HG03354 (cell line): ENCODE measurements at regions not wholly inside any gene's neighbourhood (a gene's known extent, or its start where the extent isn't known, plus 50 kb on each side); places are given as distances from the start of the nearest gene placed in this dataset.

Experiments
- ATAC-seq: cut with Tn5 transposase; IDR thresholded peaks from one replicate; pipeline ENCODE4 v1.9.1; 2021; ENCODE audit warnings: mild to moderate bottlenecking; ENCODE audit not compliant: unreplicated experiment, poor library complexity, severe bottlenecking

DNA sequence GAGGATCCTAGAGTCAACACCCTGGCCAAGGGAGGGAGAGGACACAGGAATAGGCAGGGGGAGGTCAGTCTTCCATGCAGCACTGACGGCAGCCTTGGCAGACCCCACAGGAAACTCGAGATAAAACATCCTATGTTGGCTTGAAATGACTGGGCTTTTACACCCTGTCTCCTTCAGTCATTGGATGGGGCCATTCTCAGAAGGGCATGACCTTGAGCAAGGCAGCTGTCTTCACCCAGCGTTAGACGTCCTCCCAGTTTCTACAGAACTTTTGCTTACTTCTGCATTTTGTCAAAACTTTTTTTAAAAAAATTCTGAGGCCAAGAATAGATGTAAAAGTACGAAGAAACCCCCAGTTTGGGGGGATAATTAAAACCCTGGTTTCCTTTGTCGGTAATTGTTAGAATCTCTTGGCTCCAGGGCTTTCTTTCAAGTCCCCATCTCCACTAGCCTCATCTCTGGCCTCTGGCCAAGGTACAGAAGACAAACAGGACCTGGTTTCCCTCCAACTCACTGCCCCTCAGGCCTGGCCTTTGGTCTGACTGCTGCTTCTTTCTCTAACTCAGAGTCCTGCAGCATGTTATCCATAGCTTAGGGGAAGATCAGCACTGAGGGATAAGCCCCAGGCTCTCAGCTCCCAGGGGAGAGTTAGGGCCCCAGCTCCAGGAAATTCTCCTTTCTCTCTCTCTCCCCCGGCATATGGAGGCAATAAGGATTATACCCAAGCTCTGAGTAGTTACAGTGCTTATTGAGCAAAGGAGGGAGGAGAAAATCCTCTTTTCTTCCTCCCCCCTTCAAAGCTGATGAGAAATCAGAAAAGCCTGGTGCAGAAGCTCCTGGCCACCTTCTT is 51.6 kb upstream of the KCND3 start:
- ATAC-seq = no peak

DNA sequence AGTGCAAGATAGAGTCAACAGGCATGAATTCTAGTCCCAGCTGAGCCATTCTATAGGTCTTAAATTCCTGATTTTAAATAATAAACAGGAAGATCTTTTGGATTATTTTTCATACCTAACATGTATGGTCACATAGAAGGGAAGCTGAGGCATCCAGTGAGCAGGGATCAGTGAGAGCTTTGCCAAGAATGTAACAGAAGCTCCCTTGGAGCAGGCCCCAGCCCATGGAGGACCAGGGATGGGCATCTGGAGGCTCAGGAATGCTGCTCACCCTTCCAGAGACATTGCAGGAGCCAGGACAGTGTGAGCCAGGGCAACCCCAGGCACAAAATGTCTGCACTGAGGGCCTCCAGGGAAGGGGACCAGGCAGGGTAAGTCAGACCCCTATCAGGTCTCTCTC is 54.4 kb upstream of the KCND3 start:
- ATAC-seq = no peak

DNA sequence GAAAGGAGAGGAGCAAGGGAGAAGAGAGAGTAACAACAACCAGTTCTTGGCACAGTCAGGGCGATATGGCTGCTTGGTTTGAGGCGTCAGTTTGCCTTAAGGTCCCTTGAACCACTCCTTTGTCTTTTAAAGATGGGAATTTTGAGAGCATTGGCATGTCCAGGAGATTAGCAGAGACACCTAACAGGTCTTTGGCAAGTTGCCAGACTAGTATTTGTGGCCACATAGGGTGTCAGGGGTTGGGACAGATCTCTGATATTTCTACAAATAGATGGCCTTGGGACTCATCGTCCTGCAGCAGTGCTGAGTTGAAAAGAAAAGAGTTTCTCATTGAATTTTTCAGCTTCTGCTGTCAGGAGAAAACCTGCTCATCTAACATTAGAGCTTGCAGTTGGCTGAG is 55.3 kb upstream of the KCND3 start:
- ATAC-seq = no peak

DNA sequence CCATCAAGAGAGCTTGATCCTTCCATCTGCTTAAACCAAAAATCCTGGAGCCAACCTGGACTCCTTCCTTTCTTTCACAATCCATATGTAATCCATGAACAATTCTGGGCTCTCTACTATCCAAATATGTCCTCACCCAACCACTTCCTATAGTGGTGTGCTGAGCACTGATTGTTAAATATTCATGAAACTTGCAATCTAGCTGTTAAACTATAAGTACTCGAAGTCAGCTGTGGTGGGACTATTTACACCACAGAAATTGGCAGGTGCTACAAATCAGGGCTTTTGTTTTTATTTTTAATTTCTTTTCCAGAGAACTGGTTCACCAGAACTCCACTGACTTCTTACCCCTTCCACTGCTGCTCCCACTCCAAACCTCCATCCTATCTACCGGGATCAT is 57.2 kb upstream of the KCND3 start:
- peak; percentile 53 for ATAC-seq

DNA sequence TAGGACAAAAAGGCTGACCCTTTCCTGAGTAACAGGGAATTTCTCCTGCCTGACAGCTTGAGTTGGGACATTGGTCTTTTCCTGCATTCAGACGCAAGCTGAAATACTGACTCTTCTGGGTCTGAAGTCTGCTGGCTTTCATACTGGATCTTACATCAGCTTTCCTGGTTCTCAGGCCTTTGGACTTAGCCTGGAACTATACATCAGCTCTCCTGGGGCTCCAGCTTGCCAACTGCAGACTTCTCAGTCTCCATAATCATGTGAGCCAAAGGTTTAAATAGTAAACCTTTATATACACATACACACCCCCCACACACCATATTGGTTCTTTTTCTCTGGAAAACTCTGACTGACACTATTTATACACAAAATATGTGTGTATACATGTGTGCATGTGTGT is 59.0 kb upstream of the KCND3 start:
- ATAC-seq = no peak

DNA sequence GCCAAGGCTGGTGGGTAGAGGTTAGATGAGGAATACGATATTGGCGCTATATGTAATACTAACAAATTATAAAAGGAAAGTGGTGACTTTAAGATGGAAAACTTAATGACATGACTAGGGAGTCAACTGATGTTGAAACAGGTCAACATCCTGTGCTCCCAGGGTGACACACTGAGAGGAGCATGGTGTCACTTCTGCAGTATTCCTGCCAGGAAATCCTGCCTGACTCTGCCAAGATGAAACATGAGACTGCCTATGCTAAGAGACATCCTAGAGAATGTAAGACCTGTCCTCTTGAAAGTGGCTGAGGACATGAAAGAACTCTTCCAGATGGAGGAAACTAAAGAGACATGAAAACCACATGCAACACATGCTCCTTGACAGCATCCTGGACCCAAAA is 65.0 kb upstream of the KCND3 start:
- ATAC-seq = no peak

DNA sequence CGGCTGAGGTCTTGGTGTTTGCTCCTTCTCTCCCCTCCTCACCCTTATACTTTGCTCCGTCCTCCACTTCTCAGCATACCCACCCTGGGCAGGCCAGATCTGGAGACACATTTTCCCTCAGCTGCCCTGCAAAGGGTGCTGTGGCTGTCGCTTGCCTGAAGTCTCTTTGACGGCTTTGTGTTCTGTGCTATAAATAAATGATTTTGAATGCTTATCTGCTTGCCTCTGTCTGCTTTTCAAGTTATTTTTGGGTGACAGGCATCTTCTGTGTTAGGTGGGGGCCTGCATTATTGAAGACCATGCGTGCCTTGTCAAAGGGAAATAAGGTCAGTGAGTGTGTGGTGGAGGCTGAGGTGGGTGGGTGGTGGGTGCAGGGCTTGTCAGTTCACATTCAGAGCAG is 66.9 kb upstream of the KCND3 start:
- no peak for ATAC-seq

DNA sequence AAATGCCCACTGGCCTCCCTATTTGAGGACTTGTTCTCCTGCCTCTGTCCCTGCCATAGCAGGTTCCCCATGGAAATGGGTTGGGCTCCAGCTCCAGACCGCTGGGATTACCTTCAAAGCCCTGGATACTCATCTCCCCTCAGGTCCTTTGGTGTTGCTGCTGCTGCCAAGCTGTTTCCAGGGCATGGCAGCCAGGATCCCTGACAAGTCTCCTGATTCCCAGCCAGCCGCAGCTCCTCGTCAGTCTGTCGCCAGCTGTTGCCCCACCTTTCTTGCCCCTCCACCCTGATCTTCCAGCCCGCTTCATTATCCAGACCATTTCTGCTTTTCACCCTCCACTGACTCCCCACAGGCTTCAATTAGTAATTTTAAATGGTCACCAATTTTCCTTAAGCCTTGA is 68.3 kb upstream of the KCND3 start:
- no peak for ATAC-seq

DNA sequence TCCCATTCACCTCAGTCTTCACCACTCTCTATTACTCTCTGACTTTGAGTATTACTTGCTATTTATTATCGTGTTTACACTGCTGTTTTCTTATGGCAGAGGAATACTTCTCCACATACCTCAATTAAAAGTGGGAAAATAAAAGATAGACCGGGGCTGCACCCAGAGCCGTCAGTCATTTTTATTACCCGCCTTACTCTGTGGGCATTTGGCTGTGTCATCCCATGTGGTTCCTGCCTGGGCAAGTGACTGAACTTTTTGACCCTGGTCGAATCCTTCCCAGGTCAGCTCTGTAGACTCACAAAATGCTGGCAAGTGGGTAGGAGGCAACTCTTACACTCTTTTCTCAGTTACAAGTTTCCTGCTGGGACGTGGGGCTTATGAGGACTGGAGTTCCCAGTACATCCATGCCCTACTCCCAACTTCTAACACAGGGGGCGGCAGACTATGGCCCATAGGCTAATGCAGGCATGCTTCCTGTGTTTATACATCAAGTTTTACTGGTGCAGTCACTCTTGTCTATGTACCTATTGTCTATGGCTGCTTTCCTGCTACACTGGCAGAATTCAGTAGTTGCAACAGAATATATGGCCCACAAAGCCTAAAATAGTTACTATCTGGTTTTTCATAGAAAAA is 69.5 kb upstream of the KCND3 start:
- no peak for ATAC-seq

DNA sequence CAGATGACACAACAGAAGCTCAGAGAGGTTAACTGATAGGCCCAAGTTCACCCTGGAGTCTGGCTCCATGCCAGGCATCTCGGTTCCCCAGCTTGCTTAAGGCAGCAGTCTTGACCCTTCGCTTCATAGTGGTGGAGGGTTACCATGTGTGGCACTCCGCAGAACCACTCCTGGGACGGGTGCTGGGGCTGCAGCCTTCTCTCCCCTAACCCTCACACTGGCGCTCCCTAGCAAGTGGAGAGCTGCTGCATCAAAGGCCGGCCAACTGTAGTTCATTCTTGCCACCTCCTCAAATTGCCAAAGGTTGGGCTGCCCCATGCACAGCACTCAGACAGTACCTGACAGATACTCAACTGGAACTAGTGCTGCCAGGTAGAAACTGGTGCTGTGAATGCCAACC is 70.2 kb upstream of the KCND3 start:
- no peak for ATAC-seq

DNA sequence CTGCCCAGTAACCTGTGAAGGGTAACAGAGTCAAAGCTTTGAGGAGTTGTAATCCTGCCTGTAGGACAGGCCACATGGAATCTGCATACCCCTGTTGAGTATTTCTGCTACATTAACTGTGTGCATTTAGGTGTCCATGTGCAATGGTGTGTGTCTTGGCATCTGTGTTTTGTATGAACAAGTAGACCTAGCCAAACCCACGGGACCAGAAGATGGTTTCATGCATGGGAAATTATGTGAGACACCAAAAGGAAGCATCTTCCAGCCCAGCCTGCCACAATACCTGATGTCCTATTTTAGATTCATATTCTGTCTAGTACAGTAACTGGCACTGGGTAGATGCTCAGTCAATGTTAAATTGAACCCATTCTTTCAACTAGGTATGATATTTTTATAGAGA is 70.8 kb upstream of the KCND3 start:
- no peak for ATAC-seq

DNA sequence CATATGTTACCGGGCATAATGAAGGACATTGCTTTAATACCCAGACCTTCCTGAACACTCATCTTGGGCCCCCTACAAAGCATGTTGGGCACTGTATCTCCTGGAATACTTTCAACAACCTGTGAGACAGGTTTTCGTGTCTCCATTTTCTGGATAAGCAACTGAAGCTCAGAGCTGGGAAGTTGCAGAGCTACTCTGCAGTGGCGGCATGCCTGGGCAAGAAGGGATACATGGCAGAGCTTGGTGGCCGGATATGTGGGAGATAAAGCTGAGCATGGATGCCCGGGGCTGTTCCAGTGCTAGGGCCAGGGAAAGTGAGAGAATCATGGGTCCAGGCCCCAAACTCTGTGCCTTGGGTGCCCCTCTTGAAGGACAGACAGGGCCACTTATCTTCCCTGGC is 71.6 kb upstream of the KCND3 start:
- no peak for ATAC-seq

DNA sequence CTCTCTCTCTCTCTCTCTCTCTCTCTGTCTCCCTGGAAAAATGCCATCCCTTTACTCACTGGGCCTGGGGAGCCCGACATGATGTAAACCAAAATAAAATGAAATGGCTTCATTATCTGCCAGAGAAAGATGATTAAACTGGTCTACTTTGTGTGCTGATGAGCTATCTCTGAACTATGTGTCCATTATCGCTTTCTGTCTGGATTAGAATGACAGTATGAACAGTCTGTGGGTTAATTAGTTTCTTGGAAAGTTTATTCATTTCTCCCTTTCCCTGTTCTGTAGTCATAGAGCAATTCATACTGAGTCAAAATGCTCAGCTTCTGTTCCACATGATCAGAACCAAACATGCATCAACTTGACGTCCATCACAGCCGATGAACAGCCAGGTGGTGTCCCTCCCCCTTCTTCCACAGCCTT is 72.4 kb upstream of the KCND3 start:
- no peak for ATAC-seq

DNA sequence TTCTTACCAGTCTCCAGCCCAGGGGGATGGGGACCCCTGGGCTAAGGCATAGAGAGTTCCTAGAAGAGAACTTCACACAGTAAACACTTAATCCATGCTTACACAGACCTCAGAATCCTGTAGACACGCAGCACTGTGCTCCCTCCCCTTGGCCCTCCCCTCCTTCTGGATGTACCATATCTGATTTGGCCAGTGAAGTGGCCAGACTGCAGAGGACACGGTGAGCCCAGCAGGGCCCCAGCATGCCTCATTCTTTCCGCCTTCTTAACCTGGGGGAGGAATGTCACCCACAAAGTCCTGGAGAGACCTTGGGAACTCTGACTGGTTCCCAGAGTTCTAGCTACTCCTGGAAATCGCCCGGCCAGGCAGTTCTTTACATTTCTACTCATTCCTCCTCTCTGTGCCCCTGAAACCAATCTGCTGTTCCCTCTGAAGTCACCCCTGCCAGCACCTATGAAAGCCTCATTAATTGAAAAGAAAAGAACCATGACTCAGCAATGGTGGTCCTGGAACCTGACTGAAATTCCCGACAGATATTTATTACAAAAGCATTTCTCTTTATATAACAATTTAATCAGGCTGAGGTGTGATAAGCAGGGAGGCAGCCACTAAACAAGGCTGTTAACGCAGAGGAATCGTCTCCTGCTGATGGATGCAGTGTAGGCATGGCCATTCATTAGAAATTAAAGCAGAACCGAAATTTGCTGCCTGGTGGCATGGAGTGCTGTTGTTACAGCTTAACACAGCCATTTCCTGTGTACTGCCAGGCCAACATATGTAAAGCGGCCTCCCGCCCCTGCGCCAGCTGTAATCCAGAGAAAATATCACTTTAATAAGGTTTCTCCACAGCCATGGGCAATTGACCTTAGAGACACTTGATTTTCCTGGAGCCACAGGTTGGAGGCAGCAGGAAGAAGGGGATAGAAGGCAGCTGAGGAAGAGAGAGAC is 74.6 kb upstream of the KCND3 start:
- peak; percentile 92 for ATAC-seq

DNA sequence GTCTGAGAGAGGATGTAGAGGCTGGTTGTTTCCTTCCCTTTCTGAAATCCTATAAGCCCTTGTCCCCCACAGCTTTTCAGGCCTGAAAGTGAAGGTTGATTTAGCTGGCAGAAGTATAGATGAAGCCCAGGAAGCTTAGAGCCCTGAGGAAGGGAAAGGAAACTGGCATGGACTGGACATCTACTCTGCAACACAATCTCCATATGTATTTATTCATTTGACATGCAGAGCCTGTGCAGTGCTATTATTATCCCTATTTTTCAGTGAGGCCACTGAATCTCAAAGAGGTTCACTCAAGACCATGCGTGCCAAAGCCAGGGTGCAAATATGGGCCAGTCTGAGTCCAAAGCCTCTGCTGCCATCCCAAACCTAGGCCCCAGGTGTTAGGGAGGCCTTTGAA is 78.5 kb upstream of the KCND3 start:
- no peak for ATAC-seq

DNA sequence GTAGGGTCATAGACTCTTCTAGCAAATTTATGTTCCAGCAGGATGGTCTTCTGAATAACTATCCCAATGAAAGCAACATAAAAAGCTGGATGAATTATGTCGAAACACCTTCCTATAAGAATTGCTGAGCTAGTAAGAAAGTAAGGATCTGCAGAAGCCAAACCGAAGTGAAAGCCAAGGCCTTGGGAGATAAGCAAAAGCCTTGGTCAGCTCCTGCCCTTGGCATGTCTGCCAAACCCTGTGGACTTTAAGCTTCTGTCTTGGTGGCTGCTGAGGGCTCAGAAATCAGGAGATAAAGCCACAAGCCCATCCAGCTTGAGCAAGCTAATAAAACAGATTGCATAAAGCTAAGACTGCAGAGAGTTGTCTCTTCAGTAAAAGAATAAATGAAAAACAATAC is 81.2 kb upstream of the KCND3 start:
- no peak for ATAC-seq

DNA sequence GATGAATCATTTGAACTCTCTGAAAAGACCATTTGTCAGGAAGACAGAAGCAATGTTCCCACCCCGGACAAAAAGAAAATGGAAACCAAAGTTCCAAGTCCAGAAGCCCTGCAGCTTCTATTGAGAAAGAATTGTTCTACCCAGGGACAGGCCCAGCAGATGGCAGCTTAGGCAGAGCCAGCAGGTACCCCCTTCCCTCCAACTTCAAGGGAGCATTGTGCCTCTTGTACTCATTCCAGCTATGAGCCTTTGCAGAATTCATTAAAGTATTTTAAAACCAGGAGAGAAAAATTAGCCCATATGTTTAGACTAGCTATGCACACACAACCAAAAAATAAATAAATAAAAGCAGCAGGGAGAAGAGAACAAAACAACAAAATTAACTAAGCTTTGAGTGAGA is 85.2 kb upstream of the KCND3 start:
- no peak for ATAC-seq

DNA sequence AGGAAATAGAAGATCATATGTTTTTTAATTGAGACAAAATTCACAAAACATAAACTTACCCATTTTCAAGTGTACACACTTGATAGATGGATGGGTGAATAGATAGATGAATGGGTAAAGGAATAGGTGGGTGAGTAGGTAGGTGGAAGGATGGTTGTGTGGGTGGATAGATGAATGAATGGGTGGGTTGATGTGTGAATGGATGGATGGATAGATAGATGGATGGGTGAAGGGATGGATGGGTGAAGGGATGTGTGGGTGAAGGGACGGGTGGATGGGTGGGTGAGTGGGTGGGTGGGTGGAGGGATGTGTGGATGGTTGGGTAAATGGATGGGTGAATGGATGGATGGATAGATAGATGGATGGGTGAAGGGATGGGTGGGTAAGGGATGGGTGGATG is 86.1 kb upstream of the KCND3 start:
- ATAC-seq = no peak

DNA sequence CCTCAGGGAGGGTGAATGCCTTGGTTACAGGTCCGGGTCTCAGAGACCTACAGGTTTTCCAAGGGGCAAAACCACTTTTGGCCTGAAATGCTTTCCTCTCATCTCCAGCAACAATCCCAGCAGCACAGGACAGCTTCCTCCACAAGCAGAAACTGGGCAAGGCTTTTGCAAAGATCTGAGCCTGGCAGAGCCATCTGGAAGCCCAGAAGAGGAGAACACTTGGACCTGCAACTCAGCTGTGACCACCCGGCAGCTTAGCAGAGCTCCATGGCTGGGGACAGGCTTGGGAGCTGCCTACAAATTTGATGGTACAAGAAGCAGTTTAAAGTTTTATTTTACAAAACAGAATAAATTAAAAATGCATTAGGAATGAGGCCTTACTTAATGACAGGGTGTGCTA is 90.0 kb upstream of the KCND3 start:
- ATAC-seq = no peak

DNA sequence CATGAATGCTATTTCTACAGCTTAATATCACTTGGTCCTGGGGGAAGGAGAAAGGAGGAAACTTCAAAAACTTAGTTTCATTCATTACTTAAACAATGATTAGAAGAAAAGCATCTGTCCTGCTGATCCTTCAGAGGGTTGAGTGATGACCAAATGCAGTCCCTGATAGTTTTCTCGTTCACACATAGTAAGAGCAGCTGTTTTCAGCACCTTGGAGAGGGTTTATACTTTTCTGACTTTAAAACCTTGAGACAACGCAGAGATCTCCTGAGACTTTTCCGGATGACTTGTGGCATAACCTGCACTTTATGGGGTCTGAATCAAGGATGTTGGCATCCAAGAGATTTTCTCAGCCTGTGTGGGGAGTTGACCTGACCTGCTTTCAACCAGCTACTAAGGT is 94.0 kb upstream of the KCND3 start:
- no peak for ATAC-seq
